ENCODE measurements at regions not wholly inside any gene's neighbourhood (a gene's known extent, or its start where the extent isn't known, plus 50 kb on each side); places are given as distances from the start of the nearest gene placed in this dataset.

DNA sequence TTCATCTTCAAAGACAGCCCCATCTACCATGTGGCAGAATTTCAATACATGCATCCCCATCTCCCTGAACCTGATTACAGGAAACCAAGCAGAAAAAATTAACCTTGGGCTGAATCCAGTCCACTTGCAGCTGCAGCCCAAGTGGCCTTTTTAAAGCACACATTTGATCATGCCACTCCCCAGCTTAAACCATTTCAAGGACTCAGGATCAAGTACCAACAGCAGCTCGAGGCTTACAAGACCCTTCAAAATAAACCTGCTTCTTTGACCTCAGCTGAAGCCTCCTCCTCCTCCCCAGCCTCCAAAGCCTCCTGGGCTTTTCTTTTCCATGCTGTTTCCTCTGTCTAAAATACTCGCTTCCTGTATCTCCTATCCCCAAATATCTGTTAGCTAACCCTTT, 50.7 kb upstream of the KIT start:
- TF ChIP-seq, protein P1, sequence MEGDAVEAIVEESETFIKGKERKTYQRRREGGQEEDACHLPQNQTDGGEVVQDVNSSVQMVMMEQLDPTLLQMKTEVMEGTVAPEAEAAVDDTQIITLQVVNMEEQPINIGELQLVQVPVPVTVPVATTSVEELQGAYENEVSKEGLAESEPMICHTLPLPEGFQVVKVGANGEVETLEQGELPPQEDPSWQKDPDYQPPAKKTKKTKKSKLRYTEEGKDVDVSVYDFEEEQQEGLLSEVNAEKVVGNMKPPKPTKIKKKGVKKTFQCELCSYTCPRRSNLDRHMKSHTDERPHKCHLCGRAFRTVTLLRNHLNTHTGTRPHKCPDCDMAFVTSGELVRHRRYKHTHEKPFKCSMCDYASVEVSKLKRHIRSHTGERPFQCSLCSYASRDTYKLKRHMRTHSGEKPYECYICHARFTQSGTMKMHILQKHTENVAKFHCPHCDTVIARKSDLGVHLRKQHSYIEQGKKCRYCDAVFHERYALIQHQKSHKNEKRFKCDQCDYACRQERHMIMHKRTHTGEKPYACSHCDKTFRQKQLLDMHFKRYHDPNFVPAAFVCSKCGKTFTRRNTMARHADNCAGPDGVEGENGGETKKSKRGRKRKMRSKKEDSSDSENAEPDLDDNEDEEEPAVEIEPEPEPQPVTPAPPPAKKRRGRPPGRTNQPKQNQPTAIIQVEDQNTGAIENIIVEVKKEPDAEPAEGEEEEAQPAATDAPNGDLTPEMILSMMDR (IDR thresholded peaks at IDR 0.05; ENCODE audit: insufficient read depth, low read length, poor library complexity, severe bottlenecking), result no peak
- no peak for DNase-seq (ENCODE audit: extremely low read depth, insufficient read length)
- Histone ChIP-seq H3K4me3 (replicated peaks; ENCODE audit: low read depth, low read length) (no peak overlapping the region), H3K27me3 (replicated peaks; ENCODE audit: control insufficient read depth, insufficient read depth, low read length) (no peaks in the 10 kb centered on the region; the same call in 1 of the 2 replicates), H3K36me3 (ENCODE audit: control insufficient read depth, insufficient read depth, low read length) (no peaks in the 10 kb centered on the region)

DNA sequence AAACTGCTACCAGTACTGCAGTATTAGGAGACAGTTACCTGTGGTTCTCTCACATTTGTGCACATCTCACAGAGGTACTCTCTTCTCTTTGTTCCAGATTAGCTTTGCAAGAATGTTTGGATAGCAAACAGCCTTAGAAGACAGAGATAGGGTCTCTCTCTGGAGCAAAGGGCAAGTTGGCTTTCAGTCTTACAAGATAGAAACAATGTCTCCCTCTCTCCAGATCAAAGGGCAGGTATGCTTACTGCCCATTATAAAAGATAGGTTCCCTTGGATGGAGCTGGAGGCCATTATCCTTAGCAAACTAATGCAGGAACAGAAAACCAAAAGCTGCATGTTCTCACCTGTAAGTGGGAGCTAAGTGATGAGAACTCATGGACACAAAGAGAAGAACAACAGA, 50.2 kb upstream of the KIT start:
- Histone ChIP-seq H3K36me3 (ENCODE audit: control insufficient read depth, insufficient read depth, low read length) (no peaks in the 10 kb centered on the region), H3K27me3 (replicated peaks; ENCODE audit: control insufficient read depth, insufficient read depth, low read length) (no peaks in the 10 kb centered on the region; the same call in 1 of the 2 replicates), H3K4me3 (replicated peaks; ENCODE audit: low read depth, low read length) (no peak overlapping the region)
- DNase-seq (ENCODE audit: extremely low read depth, insufficient read length), result no peak
- TF ChIP-seq, protein P1 (IDR thresholded peaks at IDR 0.05; ENCODE audit: insufficient read depth, low read length, poor library complexity, severe bottlenecking), result no peak

All from GM06990 (cell line).